ENCODE measurements at regions not wholly inside any gene's neighbourhood (a gene's known extent, or its start where the extent isn't known, plus 50 kb on each side); places are given as distances from the start of the nearest gene placed in this dataset.

- TF ChIP-seq, protein P1, sequence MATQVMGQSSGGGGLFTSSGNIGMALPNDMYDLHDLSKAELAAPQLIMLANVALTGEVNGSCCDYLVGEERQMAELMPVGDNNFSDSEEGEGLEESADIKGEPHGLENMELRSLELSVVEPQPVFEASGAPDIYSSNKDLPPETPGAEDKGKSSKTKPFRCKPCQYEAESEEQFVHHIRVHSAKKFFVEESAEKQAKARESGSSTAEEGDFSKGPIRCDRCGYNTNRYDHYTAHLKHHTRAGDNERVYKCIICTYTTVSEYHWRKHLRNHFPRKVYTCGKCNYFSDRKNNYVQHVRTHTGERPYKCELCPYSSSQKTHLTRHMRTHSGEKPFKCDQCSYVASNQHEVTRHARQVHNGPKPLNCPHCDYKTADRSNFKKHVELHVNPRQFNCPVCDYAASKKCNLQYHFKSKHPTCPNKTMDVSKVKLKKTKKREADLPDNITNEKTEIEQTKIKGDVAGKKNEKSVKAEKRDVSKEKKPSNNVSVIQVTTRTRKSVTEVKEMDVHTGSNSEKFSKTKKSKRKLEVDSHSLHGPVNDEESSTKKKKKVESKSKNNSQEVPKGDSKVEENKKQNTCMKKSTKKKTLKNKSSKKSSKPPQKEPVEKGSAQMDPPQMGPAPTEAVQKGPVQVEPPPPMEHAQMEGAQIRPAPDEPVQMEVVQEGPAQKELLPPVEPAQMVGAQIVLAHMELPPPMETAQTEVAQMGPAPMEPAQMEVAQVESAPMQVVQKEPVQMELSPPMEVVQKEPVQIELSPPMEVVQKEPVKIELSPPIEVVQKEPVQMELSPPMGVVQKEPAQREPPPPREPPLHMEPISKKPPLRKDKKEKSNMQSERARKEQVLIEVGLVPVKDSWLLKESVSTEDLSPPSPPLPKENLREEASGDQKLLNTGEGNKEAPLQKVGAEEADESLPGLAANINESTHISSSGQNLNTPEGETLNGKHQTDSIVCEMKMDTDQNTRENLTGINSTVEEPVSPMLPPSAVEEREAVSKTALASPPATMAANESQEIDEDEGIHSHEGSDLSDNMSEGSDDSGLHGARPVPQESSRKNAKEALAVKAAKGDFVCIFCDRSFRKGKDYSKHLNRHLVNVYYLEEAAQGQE (IDR thresholded peaks at IDR 0.05; ENCODE audit: low read depth) = no peak
- TF ChIP-seq EZH2 (IDR thresholded peaks at IDR 0.05) = no peak
Measured at GRCh38 chr6:23176883-23177282, 607.5 kb downstream of the HDGFL1 start.
